ENCODE measurements at regions not wholly inside any gene's neighbourhood (a gene's known extent, or its start where the extent isn't known, plus 50 kb on each side); places are given as distances from the start of the nearest gene placed in this dataset.

DNA sequence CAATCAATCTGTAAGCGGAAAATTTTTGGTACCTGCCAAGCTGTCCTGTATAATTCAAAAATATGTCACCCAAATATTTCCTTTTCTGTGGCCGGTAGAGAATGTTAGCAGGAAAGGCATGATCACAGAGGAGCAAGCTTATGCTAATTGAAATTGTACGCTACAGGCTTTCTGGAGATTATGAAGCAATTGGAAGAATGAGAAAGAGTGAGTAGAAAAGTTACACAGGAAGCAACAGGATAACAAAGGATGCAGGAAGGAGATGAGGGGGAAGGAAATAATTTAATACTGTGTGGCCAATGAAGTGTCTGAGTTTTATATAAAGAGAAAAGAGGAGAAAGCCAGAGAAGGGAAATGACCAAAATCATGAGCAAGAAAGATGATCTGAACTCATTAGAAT lies 627.2 kb upstream of the STXBP6 start:
- no peak for TF ChIP-seq SIN3A (IDR thresholded peaks at IDR 0.05; ENCODE audit: borderline replicate concordance, insufficient read depth, low read length)
- TF ChIP-seq POLR2AphosphoS5 (IDR thresholded peaks at IDR 0.05; ENCODE audit: low read depth, low read length): no peak
- TF ChIP-seq, protein P1, sequence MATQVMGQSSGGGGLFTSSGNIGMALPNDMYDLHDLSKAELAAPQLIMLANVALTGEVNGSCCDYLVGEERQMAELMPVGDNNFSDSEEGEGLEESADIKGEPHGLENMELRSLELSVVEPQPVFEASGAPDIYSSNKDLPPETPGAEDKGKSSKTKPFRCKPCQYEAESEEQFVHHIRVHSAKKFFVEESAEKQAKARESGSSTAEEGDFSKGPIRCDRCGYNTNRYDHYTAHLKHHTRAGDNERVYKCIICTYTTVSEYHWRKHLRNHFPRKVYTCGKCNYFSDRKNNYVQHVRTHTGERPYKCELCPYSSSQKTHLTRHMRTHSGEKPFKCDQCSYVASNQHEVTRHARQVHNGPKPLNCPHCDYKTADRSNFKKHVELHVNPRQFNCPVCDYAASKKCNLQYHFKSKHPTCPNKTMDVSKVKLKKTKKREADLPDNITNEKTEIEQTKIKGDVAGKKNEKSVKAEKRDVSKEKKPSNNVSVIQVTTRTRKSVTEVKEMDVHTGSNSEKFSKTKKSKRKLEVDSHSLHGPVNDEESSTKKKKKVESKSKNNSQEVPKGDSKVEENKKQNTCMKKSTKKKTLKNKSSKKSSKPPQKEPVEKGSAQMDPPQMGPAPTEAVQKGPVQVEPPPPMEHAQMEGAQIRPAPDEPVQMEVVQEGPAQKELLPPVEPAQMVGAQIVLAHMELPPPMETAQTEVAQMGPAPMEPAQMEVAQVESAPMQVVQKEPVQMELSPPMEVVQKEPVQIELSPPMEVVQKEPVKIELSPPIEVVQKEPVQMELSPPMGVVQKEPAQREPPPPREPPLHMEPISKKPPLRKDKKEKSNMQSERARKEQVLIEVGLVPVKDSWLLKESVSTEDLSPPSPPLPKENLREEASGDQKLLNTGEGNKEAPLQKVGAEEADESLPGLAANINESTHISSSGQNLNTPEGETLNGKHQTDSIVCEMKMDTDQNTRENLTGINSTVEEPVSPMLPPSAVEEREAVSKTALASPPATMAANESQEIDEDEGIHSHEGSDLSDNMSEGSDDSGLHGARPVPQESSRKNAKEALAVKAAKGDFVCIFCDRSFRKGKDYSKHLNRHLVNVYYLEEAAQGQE (IDR thresholded peaks at IDR 0.05; ENCODE audit: insufficient read depth in 1 of 2, low read depth in 2 of 2, low read length in 2 of 2): no peak
- no peak for TF ChIP-seq FOXP2 (optimal IDR thresholded peaks at IDR 0.05; ENCODE audit: borderline replicate concordance, extremely low read depth, extremely low read length, insufficient read depth)

DNA sequence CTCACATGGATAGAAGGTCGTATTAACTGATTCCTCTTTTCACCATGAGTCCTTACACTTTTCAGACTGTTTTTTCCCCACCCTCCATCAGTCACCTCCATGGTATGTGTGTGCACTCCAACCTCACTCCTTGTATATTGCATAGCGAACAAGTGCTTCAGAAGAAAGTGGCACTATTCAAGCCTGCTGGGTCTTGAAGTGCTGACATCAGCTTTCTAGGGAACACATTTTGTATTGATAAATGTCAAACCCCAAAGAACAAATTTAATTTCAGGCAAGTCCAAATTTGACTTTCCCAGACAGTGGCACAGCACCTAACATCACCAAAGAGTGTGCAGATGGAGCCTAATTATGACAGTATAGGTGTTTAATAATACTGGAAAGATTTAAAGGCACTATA lies 617.4 kb upstream of the STXBP6 start:
- TF ChIP-seq, protein P1 (IDR thresholded peaks at IDR 0.05; ENCODE audit: insufficient read depth in 1 of 2, low read depth in 2 of 2, low read length in 2 of 2): no peak
- TF ChIP-seq SIN3A (IDR thresholded peaks at IDR 0.05; ENCODE audit: borderline replicate concordance, insufficient read depth, low read length) (no peak), POLR2AphosphoS5 (IDR thresholded peaks at IDR 0.05; ENCODE audit: low read depth, low read length) (no peak), FOXP2 (optimal IDR thresholded peaks at IDR 0.05; ENCODE audit: borderline replicate concordance, extremely low read depth, extremely low read length, insufficient read depth) (no peak), TAF1 (IDR thresholded peaks at IDR 0.05; ENCODE audit: borderline replicate concordance, insufficient read depth, low read length) (no peak)

DNA sequence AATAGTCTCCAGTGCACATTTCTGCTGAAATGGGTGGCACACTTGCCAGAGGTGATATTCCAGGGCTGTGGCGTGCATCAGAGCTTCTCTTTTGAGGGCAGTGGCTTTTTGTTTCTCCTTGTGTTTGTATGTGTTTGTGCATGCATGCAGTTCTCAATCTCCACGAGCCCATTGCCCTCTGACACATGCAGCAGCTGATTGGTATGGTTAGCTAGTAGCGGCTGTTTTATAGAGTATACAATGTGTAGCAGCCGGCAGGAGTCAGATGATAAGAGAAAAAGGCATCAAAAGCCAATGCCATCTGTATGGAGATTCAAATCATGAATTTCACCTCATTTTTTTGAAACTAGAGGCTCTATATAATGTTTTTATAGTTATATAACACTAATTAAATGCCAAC lies 616.9 kb upstream of the STXBP6 start:
- TF ChIP-seq, protein P1 (IDR thresholded peaks at IDR 0.05; ENCODE audit: insufficient read depth in 1 of 2, low read depth in 2 of 2, low read length in 2 of 2): no peak
- TF ChIP-seq TAF1 (IDR thresholded peaks at IDR 0.05; ENCODE audit: borderline replicate concordance, insufficient read depth, low read length) (no peak), FOXP2 (optimal IDR thresholded peaks at IDR 0.05; ENCODE audit: borderline replicate concordance, extremely low read depth, extremely low read length, insufficient read depth) (no peak), SIN3A (IDR thresholded peaks at IDR 0.05; ENCODE audit: borderline replicate concordance, insufficient read depth, low read length) (no peak), POLR2AphosphoS5 (IDR thresholded peaks at IDR 0.05; ENCODE audit: low read depth, low read length) (no peak)

DNA sequence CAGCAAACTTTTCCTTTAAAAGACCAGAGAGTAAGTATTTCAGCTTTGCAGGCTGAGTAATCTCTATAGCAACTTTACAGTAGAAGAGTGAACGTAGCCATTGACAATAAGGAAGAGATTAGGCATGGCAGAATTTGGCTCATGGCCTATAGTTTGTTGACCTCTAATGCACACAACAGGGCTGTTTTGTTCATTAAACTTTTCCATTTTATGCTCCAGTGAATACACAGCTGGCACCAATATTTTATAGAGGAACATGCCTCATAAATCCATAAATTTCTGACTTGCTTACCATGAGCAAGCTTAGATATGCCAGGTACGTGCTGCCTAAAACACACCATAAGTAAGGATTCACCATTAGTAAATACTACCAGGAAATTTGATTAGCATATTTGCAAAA lies 609.0 kb upstream of the STXBP6 start:
- TF ChIP-seq POLR2AphosphoS5 (IDR thresholded peaks at IDR 0.05; ENCODE audit: low read depth, low read length) (no peak), SIN3A (IDR thresholded peaks at IDR 0.05; ENCODE audit: borderline replicate concordance, insufficient read depth, low read length) (no peak), TAF1 (IDR thresholded peaks at IDR 0.05; ENCODE audit: borderline replicate concordance, insufficient read depth, low read length) (no peak), FOXP2 (optimal IDR thresholded peaks at IDR 0.05; ENCODE audit: borderline replicate concordance, extremely low read depth, extremely low read length, insufficient read depth) (no peak)
- TF ChIP-seq, protein P1 (IDR thresholded peaks at IDR 0.05; ENCODE audit: insufficient read depth in 1 of 2, low read depth in 2 of 2, low read length in 2 of 2): no peak

DNA sequence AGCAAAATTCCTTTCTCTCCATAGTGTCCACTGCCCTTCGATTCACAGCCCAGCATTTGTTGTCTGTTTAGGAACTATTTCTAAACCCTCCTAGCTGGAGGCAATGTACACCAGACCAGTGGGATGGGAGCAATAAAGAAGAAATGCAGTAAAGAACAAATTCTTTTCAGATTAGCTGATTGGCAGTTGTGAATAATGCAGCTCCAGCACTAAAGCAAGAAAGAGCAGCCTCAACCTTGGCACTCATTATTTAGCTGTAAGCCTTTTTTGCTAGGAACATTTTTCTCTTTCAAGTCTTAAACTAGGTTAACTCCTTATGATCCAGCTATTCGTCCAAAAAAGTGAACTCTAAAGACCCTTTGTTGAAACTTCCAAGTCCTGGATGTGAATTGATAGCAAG lies 580.5 kb upstream of the STXBP6 start:
- TF ChIP-seq FOXP2 (optimal IDR thresholded peaks at IDR 0.05; ENCODE audit: borderline replicate concordance, extremely low read depth, extremely low read length, insufficient read depth) (no peak), POLR2AphosphoS5 (IDR thresholded peaks at IDR 0.05; ENCODE audit: low read depth, low read length) (no peak), TAF1 (IDR thresholded peaks at IDR 0.05; ENCODE audit: borderline replicate concordance, insufficient read depth, low read length) (no peak), SIN3A (IDR thresholded peaks at IDR 0.05; ENCODE audit: borderline replicate concordance, insufficient read depth, low read length) (no peak)
- TF ChIP-seq, protein P1 (IDR thresholded peaks at IDR 0.05; ENCODE audit: insufficient read depth in 1 of 2, low read depth in 2 of 2, low read length in 2 of 2): no peak
